GM19239 (cell line): ENCODE measurements at regions not wholly inside any gene's neighbourhood (a gene's known extent, or its start where the extent isn't known, plus 50 kb on each side); places are given as distances from the start of the nearest gene placed in this dataset.

Source experiments
- DNase-seq: peaks from one replicate; pipeline ENCODE4 v3.0.0; 2011; ENCODE audit warnings: low spot score; ENCODE audit not compliant: insufficient read length
- FAIRE-seq: peaks from 2 replicates; lab custom pipeline; 2011; peaks lifted over from hg19 to GRCh38; lab: Jason Lieb, UNC

- FAIRE-seq, result no peak
- no peak for DNase-seq
These were observed 607.3 kb downstream of the NCAM2 start for GRCh38 chr21:21605521-21605920.

- FAIRE-seq (no peak), DNase-seq (no peak)
These were observed 607.8 kb downstream of the NCAM2 start for GRCh38 chr21:21606041-21606440.

DNA sequence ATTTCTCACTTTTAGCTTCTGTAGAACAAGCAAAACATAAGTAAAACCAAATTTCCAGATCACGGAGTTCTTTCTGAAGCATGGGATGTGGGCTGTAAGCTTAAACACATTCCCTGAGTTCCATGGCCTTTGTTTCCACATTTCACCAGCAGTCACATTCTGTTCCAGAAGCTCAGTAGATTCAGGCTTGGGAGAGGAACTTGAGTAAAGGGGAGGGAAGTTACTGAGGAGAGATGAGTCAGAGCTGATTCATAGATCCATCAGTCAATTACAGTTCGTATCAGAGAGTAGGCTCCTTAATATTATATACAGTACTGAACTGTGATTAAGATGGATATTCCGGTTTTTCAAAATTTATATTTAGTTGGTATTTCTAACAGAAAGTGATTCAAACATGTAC, 614.3 kb downstream of the NCAM2 start:
- FAIRE-seq (no peak), DNase-seq (no peak)

DNA sequence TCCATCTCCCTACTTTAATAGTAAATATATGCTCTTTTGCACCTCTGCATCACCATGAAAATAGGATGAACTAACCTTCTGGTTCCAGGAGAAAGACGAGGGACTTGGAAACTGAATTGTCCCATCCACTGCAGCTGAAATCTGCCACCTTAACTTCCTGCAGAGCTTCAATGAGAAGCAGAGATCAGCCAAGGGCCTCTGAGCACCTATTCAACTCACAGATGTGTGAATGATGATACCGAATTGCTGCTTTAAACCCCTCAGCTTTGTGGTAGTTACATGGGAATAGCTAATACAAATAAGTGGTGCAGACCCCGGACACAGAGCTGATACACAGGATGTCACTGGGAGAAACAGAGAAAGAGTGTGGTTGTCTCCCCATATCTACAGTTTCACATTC, 616.8 kb downstream of the NCAM2 start:
- DNase-seq (no peak), FAIRE-seq (no peak)

GRCh38 chr21:21622460-21623234, 624.4 kb downstream of the NCAM2 start:
- DNase-seq (no peak), FAIRE-seq (no peak)

GRCh38 chr21:21624674-21625073, 626.5 kb downstream of the NCAM2 start:
- DNase-seq (no peak), FAIRE-seq (no peak)

GRCh38 chr21:21631961-21632360, 633.8 kb downstream of the NCAM2 start:
- FAIRE-seq (no peak), DNase-seq (no peak)

DNA sequence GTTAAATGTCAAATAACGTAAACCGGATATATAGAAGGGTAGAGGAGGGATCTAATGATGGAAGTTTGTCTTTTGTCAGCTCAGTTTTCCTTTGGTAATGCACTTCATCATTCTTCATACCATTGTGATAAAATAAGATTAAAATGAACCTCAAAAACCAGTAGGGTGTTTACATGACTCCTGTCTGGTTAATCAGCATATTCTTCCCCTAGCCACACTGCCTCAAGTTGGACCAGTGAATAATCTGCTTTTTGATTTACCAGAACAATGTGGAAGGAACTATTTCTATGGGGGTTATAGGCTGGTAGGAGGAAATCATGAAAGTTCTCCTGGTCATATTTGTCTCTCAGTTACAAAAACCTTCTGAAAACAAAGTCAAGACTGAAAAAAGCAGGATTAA, 634.7 kb downstream of the NCAM2 start:
- FAIRE-seq (no peak), DNase-seq (no peak)

- no peak for FAIRE-seq
- DNase-seq, result no peak
These were observed 663.5 kb downstream of the NCAM2 start for GRCh38 chr21:21661741-21662140.

GRCh38 chr21:21662776-21663175, 664.6 kb downstream of the NCAM2 start:
- FAIRE-seq (no peak), DNase-seq (no peak)

DNA sequence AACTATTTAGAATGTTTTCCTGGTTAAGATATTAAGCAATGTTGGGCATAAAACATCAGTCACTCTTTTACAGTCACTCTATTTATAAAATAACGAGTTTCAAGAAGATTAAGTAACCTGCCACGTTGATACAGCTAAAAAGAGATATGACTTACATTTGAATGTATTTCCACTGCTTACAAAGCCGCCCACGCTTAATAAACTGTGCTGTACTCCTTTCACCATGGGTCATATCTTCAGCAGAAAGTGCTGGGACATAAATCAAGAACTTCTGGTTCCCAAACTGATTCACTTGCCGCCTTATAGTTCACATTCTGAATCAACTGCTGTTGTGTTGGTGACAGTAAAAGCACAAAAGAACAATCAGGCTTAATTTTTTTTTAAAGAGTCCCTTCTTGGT, 666.7 kb downstream of the NCAM2 start:
- DNase-seq, result no peak
- no peak for FAIRE-seq

DNA sequence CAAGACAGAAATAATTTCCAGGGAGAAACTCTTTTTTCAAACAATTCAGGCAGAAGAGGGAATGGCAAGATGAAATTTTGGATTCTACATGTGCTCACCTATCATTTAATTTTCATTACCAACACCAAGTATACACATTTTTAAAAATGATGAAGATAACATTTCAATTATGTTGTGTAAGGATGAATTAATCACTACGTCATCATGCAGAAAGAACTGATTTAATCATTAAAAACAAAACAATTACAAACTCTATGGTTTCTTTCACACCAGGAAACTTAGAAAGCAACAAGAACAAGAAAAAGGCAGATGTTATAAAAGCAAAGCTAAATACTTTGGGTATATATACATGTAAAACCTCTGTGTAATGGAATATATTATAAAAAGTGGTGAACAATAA, 668.5 kb downstream of the NCAM2 start:
- no peak for FAIRE-seq
- DNase-seq, result no peak

GRCh38 chr21:21668198-21668597, 670.0 kb downstream of the NCAM2 start:
- FAIRE-seq (no peak), DNase-seq (no peak)

DNA sequence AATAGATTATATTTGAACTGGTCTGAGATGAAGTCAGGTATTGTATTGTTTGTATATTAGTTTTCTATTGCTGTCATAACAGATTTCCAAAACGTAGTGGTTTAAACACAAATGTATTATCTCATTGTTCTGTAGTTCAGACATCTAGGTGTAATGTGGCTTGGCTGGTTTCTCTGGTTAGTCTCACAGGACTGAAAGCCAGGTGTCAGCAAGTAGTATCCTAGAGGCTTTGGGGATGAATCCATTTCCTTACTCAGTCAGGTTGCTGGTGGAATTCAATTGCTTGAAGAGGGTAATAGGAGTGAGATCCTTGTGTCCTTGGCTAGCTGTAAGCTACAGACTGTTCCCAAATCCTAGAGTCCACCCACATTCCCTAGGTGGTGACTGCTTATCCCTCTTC, 675.8 kb downstream of the NCAM2 start:
- no peak for DNase-seq
- no peak for FAIRE-seq

DNA sequence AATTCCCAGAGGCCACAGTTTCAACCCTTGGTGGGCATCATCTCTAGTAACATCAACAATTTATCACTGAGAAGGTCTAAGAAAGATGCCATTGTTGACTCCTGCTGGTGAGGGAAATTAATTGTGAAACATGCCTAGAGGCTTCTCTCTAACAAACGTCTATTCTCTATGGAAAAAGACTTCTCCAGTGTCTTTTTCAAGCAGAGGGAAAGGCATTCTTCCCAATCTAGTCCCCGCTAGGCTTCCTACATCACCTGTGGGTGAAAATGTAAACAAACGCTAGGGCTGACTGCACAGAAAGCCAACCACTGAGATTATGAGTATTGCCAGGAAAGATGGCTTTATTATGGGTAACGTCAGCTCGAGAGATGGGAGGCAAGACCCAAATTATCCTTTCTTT, 677.4 kb downstream of the NCAM2 start:
- no peak for FAIRE-seq

DNA sequence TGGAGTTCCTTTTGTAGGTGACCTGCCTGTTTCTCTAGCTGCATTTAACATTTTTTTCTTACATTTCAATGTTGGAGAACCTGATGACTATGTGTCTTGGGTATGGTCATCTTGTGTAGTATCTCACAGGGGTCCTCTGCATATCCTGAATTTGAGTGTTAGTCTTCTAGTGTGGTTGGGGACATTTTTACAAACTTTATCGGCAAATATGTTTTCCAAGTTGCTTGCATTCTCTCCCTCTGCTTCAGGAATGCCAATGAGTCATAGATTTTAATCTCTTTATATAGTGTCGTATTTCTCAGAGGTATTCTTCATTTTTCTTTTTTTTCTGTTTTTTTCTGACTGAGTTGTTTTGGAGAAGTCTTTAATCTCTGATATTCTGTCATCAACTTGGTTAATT, 684.0 kb downstream of the NCAM2 start:
- FAIRE-seq (no peak), DNase-seq (no peak)

More for the DNA sequence above, 677.4 kb downstream of the NCAM2 start:
- no peak for DNase-seq

DNA sequence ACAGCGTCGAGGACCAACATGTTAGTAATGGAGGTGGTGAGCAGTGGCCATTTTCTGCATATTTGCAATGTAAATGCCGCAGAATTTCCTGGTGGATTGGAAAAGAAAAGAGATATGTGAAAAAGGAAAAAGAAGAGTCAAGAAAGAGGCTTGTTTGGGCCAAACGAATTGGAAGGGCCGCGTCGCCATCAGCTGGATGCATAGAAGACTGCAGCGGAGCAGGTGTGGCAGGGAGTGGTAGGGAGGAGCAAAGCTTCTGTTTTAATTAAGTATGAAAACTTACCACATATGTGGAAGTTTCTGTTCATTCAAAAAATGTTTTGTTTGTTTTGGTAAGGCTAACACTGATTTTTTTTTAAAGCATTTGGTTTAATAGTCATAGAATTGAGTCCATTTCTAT, 690.7 kb downstream of the NCAM2 start:
- no peak for FAIRE-seq
- DNase-seq, result no peak

- FAIRE-seq (no peak), DNase-seq (no peak)
These were observed 692.0 kb downstream of the NCAM2 start for GRCh38 chr21:21690068-21690665.

DNA sequence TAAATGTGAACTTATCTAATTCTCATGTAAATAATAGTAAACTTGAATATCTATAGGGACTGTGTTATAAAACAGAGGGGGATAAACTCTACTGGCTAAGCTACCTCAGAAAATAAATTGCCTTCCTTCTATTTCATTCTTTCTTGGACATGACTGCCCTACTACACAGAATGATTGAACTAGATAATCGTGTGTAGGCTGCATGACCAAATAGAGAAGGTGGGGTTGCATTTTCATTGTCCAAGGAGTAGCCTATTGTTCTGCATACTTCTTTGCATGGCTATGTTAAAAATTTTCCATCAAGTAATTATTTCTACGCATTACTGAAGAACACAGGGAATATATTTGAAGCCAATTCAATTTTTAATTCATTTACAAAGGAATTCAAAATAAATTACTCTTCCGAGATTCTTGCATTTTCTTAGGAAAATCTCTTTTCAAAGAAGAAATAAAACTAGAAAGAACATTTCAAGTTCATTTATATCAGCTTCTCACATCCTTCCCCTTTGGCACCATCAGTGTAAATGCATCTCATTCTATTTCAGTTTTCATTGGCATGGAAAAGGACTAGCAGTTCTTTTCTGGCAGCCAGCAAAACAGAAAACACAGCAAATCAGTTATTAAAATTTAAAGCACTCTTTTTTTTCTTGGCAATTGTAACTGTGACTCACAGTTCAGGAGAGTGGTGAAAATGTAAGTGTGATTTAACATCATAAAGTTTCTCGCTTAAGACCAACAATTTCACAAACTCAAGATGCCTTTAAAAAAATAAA, 714.7 kb downstream of the NCAM2 start:
- no peak for FAIRE-seq
- no peak for DNase-seq

GRCh38 chr21:21713651-21714180, 715.5 kb downstream of the NCAM2 start:
- DNase-seq (no peak), FAIRE-seq (no peak)

DNA sequence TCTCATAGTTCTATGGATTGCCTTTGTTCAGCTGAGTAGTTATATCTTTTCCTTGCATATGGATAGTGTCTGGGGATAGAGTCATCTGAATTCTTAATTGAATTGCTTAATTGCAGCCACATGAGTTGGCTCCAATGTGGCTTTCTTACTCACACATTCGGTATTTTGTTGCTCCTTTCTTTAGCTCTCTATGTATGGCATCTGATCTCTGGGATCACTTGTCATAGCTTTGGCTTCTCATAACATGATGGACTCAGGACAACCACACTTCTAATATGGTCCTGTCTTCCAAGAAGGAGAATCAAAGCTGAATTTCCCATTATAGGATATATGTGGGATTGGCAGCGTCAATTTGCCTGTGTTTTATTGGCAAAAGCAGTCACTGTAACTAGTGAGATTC, 716.2 kb downstream of the NCAM2 start:
- FAIRE-seq, result no peak
- DNase-seq, result no peak
